ENCODE measurements at regions not wholly inside any gene's neighbourhood (a gene's known extent, or its start where the extent isn't known, plus 50 kb on each side); places are given as distances from the start of the nearest gene placed in this dataset.

- TF ChIP-seq CTCF (IDR thresholded peaks at IDR 0.05) (peak in 1 of 6 experiments; percentile 7), POLR2A (IDR thresholded peaks at IDR 0.05) (no peak)
Measured at GRCh38 chr15:53384417-53384816, 375.0 kb downstream of the WDR72 start.
